Mesothelial cell of epicardium (in vitro differentiated cells): ENCODE measurements at regions not wholly inside any gene's neighbourhood (a gene's known extent, or its start where the extent isn't known, plus 50 kb on each side); places are given as distances from the start of the nearest gene placed in this dataset.

ENCODE experiments used
- DNase-seq, 2 experiments: peaks; one replicate each; pipeline ENCODE4 v3.0.0; 2021; ENCODE audit warnings: low spot score in 2 of 2; ENCODE audit not compliant: unreplicated experiment in 2 of 2
- H3K27ac Mint-ChIP-seq: 2 replicates; pipeline ENCODE4 v1.8.0; 2021; ENCODE audit warnings: mixed read lengths
- H3K27me3 Mint-ChIP-seq: 2 replicates; pipeline ENCODE4 v1.8.0; 2021; ENCODE audit warnings: low read depth, mixed read lengths
- H3K36me3 Mint-ChIP-seq: 2 replicates; pipeline ENCODE4 v1.8.0; 2021; ENCODE audit warnings: mixed read lengths
- H3K4me1 Mint-ChIP-seq: 2 replicates; pipeline ENCODE4 v1.8.0; 2021; ENCODE audit warnings: mixed read lengths
- H3K4me3 Mint-ChIP-seq: 2 replicates; pipeline ENCODE4 v1.8.0; 2021; ENCODE audit warnings: mild to moderate bottlenecking, moderate library complexity, mixed read lengths
- H3K9me3 Mint-ChIP-seq: 2 replicates; pipeline ENCODE4 v1.8.0; 2021; ENCODE audit warnings: mixed read lengths
- CTCF ChIP-seq: fragments of 200-600 bp; sonication (generic); IDR thresholded peaks from one replicate; pipeline ENCODE4 v1.5.0; 2021; ENCODE audit warnings: antibody characterized with exemption; ENCODE audit not compliant: unreplicated experiment

GRCh38 chr20:52847029-52847660 lies 125.0 kb upstream of the TSHZ2 start:
- no peak for TF ChIP-seq CTCF
- no peak for DNase-seq
- H3K4me3 Mint-ChIP-seq = no peak overlapping the region
- peaks cover 15% of the 10 kb centered on the region for H3K27me3 Mint-ChIP-seq
- no peak overlapping the region for H3K27ac Mint-ChIP-seq
- H3K4me1 Mint-ChIP-seq = peaks cover 2% of the 10 kb centered on the region
- peaks cover 7% of the 10 kb centered on the region for H3K9me3 Mint-ChIP-seq
- H3K36me3 Mint-ChIP-seq = no peaks in the 10 kb centered on the region

GRCh38 chr20:52845044-52845443 lies 127.1 kb upstream of the TSHZ2 start:
- Mint-ChIP-seq H3K36me3 (no peaks in the 10 kb centered on the region), H3K4me3 (no peak overlapping the region)

GRCh38 chr20:52843425-52843824 lies 128.7 kb upstream of the TSHZ2 start:
- TF ChIP-seq CTCF = no peak
- H3K4me1 Mint-ChIP-seq = no peaks in the 10 kb centered on the region
- H3K4me3 Mint-ChIP-seq = no peak overlapping the region
- no peak for DNase-seq
- peaks cover 20% of the 10 kb centered on the region for H3K27me3 Mint-ChIP-seq
- no peak overlapping the region for H3K27ac Mint-ChIP-seq
- H3K9me3 Mint-ChIP-seq = no peaks in the 10 kb centered on the region
- H3K36me3 Mint-ChIP-seq = no peaks in the 10 kb centered on the region

More at GRCh38 chr20:52845044-52845443, 127.1 kb upstream of the TSHZ2 start:
- Mint-ChIP-seq H3K27ac (no peak overlapping the region), H3K9me3 (no peaks in the 10 kb centered on the region), H3K4me1 (no peaks in the 10 kb centered on the region), H3K27me3 (peaks cover 20% of the 10 kb centered on the region)
- no peak for TF ChIP-seq CTCF
- DNase-seq = no peak

GRCh38 chr20:52841003-52841402 lies 131.2 kb upstream of the TSHZ2 start:
- no peaks in the 10 kb centered on the region for H3K4me1 Mint-ChIP-seq
- H3K9me3 Mint-ChIP-seq = no peaks in the 10 kb centered on the region
- no peaks in the 10 kb centered on the region for H3K36me3 Mint-ChIP-seq
- H3K27me3 Mint-ChIP-seq = peaks cover 13% of the 10 kb centered on the region
- DNase-seq = no peak
- no peak for TF ChIP-seq CTCF
- H3K4me3 Mint-ChIP-seq = no peak overlapping the region
- H3K27ac Mint-ChIP-seq = no peak overlapping the region

GRCh38 chr20:52840041-52840440 lies 132.1 kb upstream of the TSHZ2 start:
- Mint-ChIP-seq H3K9me3 (no peaks in the 10 kb centered on the region), H3K36me3 (no peaks in the 10 kb centered on the region), H3K27me3 (peaks cover 8% of the 10 kb centered on the region), H3K27ac (no peak overlapping the region), H3K4me1 (no peaks in the 10 kb centered on the region), H3K4me3 (no peak overlapping the region)
- no peak for TF ChIP-seq CTCF
- DNase-seq = no peak
